Endothelial cell of umbilical vein (primary cell): ENCODE measurements at regions not wholly inside any gene's neighbourhood (a gene's known extent, or its start where the extent isn't known, plus 50 kb on each side); places are given as distances from the start of the nearest gene placed in this dataset.

Experiments
- BruUV-seq: library from RNA; stranded (reverse); fragments of 400-500 nt; replicated peaks from 2 replicates; lab custom pipeline; 2021; lab: Mats Ljungman, UMichigan
- CTCF ChIA-PET: fragments of 300-600, 350-600 bp; sonication (Branson Sonifier 250); formaldehyde crosslinking; loops from one replicate; lab custom pipeline; 2021; ENCODE audit warnings: antibody characterized with exemption, inconsistent platforms; lab: Charles Lee
- POLR2A ChIA-PET: fragments of 300-600, 350-600 bp; sonication (Branson Sonifier 250); formaldehyde crosslinking; loops from one replicate; lab custom pipeline; 2021; ENCODE audit warnings: antibody characterized with exemption, inconsistent platforms; lab: Charles Lee
- DNase-seq: peaks from one replicate; pipeline ENCODE4 v3.0.0-alpha.2; 2011; ENCODE audit warnings: low read depth, low spot score
- FAIRE-seq: peaks from 2 replicates; lab custom pipeline; 2011; peaks lifted over from hg19 to GRCh38; lab: Jason Lieb, UNC
- H2AFZ ChIP-seq: 2 replicates; pipeline ENCODE4 v1.6.0; 2012; ENCODE audit warnings: low read depth, low read length, control low read depth, inconsistent platforms
- H3K27ac ChIP-seq: 2 replicates; pipeline ENCODE4 v1.5.1; 2011; ENCODE audit warnings: low read depth, mild to moderate bottlenecking, control low read depth, low read length, moderate library complexity; ENCODE audit not compliant: insufficient read depth
- H3K27me3 ChIP-seq, 2 experiments: 2 replicates each; pipeline versions ENCODE4 v1.6.0 to v1.6.1; 2011; ENCODE audit warnings: low read length in 2 of 2, mixed read lengths in 1 of 2; ENCODE audit not compliant: control insufficient read depth in 2 of 2, insufficient read depth in 2 of 2
- H3K36me3 ChIP-seq, 2 experiments: 2 replicates in 1 of 2; 3 replicates in 1 of 2; pipeline ENCODE4 v1.5.1; 2011; ENCODE audit warnings: low read length in 2 of 2, mild to moderate bottlenecking in 1 of 2, moderate library complexity in 1 of 2; ENCODE audit not compliant: control insufficient read depth in 2 of 2, insufficient read depth in 2 of 2; ENCODE audit errors: extremely low read depth in 1 of 2
- H3K4me1 ChIP-seq: 3 replicates; pipeline ENCODE4 v1.5.1; 2011; ENCODE audit warnings: mild to moderate bottlenecking, low read length; ENCODE audit not compliant: control insufficient read depth, insufficient read depth; ENCODE audit errors: extremely low read depth
- H3K4me2 ChIP-seq: 2 replicates; pipeline ENCODE4 v1.6.1; 2011; ENCODE audit warnings: low read length, control low read depth, mixed read lengths; ENCODE audit not compliant: insufficient read depth
- H3K4me3 ChIP-seq, 3 experiments: fragments of 200-600 bp in 1 of 3; sonication (generic), shearing (Covaris generic) in 1 of 3; replicated peaks in 1 of 3; 2 replicates each; pipeline ENCODE4 v1.5.1; 2011 to 2016; ENCODE audit warnings: control low read depth in 3 of 3, low read length in 3 of 3, mild to moderate bottlenecking in 2 of 3, inconsistent platforms in 1 of 3, low read depth in 1 of 3, moderate library complexity in 1 of 3; ENCODE audit not compliant: insufficient read depth in 1 of 3
- H3K79me2 ChIP-seq: 2 replicates; pipeline ENCODE4 v1.6.0; 2012; ENCODE audit warnings: low read length, inconsistent platforms; ENCODE audit not compliant: control insufficient read depth, insufficient read depth
- H3K9ac ChIP-seq: replicated peaks from 2 replicates; pipeline ENCODE3; 2011; ENCODE audit warnings: low read length, control low read depth; ENCODE audit not compliant: insufficient read depth; ENCODE audit errors: extremely low read depth
- H3K9me1 ChIP-seq: replicated peaks from 3 replicates; pipeline ENCODE4 v1.6.0; 2011; ENCODE audit warnings: mild to moderate bottlenecking, low read length; ENCODE audit not compliant: control insufficient read depth, insufficient read depth; ENCODE audit errors: extremely low read depth
- H3K9me3 ChIP-seq: replicated peaks from 2 replicates; pipeline ENCODE4 v1.5.1; 2012; ENCODE audit warnings: low read length, inconsistent platforms; ENCODE audit not compliant: control insufficient read depth, insufficient read depth
- H4K20me1 ChIP-seq: replicated peaks from 2 replicates; pipeline ENCODE3; 2011; ENCODE audit warnings: mild to moderate bottlenecking, low read length; ENCODE audit not compliant: control insufficient read depth, insufficient read depth; ENCODE audit errors: extremely low read depth
- EZH2 ChIP-seq: IDR thresholded peaks from 2 replicates; pipeline ENCODE4 v1.6.1; 2012; ENCODE audit warnings: borderline replicate concordance, low read depth, mild to moderate bottlenecking, moderate library complexity, low read length, inconsistent platforms; ENCODE audit not compliant: severe bottlenecking
- FOS ChIP-seq: IDR thresholded peaks from 2 replicates; pipeline ENCODE4 v1.6.1; 2011; ENCODE audit warnings: mild to moderate bottlenecking, low read length, moderate library complexity, borderline replicate concordance; ENCODE audit not compliant: insufficient read depth
- GATA2 ChIP-seq: IDR thresholded peaks from 2 replicates; pipeline ENCODE4 v1.7.0; 2011; ENCODE audit warnings: low read depth, mild to moderate bottlenecking, moderate library complexity, mixed read lengths, low read length; ENCODE audit not compliant: insufficient read length, insufficient read depth
- JUN ChIP-seq: IDR thresholded peaks from 2 replicates; pipeline ENCODE4 v1.6.1; 2011; ENCODE audit warnings: borderline replicate concordance, low read depth; ENCODE audit not compliant: insufficient read length, insufficient read depth
- MYC ChIP-seq: IDR thresholded peaks from one replicate; pipeline ENCODE4 v1.6.1; 2011; ENCODE audit warnings: mild to moderate bottlenecking, low read depth, low read length
- POLR2A ChIP-seq: IDR thresholded peaks from 2 replicates; pipeline ENCODE4 v1.6.1; 2012; ENCODE audit warnings: low read depth, mild to moderate bottlenecking, control low read depth, low read length
- POLR2AphosphoS5 ChIP-seq: IDR thresholded peaks from 2 replicates; pipeline ENCODE4 v1.6.1; 2012; ENCODE audit warnings: low read depth, mild to moderate bottlenecking, control low read depth, low read length, moderate library complexity; ENCODE audit not compliant: insufficient read depth
- dilution Hi-C: fragments of 300-500 bp; cut with MboI; formaldehyde crosslinking; loops from one replicate; pipeline ENCODE4 v1.15.0; 2019; ENCODE audit warnings: low sequenced_read_pairs; ENCODE audit not compliant: extremely low pct_ligation_motif_present
- intact Hi-C: fragments of 100-400 bp; cut with micrococcal nuclease; formaldehyde crosslinking; loops from one replicate; pipeline ENCODE4 v1.10.0; 2022
- TF ChIP-seq, protein P1 (sequence below): IDR thresholded peaks from 2 replicates; pipeline ENCODE4 v1.6.1; 2011; ENCODE audit not compliant: insufficient read depth, insufficient read length
- TF ChIP-seq, protein P2 (sequence below), 2 donors: IDR thresholded peaks; 1 replicate in 1 of 2; 2 replicates in 1 of 2; pipeline ENCODE4 v1.5.1; 2011; ENCODE audit warnings: low read length in 2 of 2, mild to moderate bottlenecking in 2 of 2, moderate library complexity in 2 of 2, control low read depth in 1 of 2, inconsistent platforms in 1 of 2, low read depth in 1 of 2; ENCODE audit not compliant: insufficient read depth in 1 of 2; ENCODE audit errors: extremely low read depth in 1 of 2

DNA sequence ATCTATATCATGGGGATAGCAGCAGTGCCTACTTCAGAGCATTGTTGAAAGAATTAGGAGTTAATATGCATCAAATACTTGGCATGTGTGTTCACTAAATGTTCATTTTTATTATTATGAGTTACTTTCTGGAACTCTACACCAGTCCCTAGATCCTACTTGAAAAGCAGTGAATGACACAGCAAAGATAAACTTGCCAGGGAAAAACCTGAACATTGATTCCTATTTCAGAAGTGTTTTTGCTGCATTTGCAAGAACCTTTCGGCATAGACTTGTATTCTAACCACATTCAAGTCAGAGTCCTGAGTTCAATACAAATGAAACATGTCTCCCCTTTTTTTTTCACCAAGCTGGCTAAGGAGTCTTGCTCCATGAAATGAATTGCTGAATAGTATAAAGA lies 187.4 kb upstream of the TAB2 start:
- no peak overlapping the region for H2AFZ ChIP-seq
- CTCF ChIA-PET = interaction anchor here (1.2 kb wide), 1 partner anchor 48 kb away, joined by 4 read pairs; no protein-coding TSS in a partner anchor

More for the DNA sequence above, 187.4 kb upstream of the TAB2 start:
- no peaks in the 10 kb centered on the region for H3K79me2 ChIP-seq
- no peaks in the 10 kb centered on the region for H3K36me3 ChIP-seq
- no peak overlapping the region for H3K9ac ChIP-seq
- FAIRE-seq (no peak), DNase-seq (no peak)
- BruUV-seq = no TSS peak
- no peak overlapping the region for H3K27ac ChIP-seq
- no peak overlapping the region for H3K4me2 ChIP-seq
- H3K9me1 ChIP-seq = no peaks in the 10 kb centered on the region
- peaks cover 3% of the 10 kb centered on the region for H3K4me1 ChIP-seq
- POLR2A ChIA-PET = no interaction called here
- H3K4me3 ChIP-seq = no peak overlapping the region
- no peaks in the 10 kb centered on the region for H4K20me1 ChIP-seq
- peaks cover 0 to 9% of the 10 kb centered on the region in 2 experiments for H3K27me3 ChIP-seq
- intact Hi-C loops (no loop called here), dilution Hi-C loops (no loop called here)
- TF ChIP-seq MYC = no peak
- no peak for TF ChIP-seq FOS
- TF ChIP-seq, protein P1, sequence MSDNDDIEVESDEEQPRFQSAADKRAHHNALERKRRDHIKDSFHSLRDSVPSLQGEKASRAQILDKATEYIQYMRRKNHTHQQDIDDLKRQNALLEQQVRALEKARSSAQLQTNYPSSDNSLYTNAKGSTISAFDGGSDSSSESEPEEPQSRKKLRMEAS = no peak
- TF ChIP-seq POLR2A = no peak
- no peak for TF ChIP-seq EZH2
- TF ChIP-seq GATA2 = no peak
- TF ChIP-seq POLR2AphosphoS5 = no peak
- no peak for TF ChIP-seq JUN
- TF ChIP-seq, protein P2, sequence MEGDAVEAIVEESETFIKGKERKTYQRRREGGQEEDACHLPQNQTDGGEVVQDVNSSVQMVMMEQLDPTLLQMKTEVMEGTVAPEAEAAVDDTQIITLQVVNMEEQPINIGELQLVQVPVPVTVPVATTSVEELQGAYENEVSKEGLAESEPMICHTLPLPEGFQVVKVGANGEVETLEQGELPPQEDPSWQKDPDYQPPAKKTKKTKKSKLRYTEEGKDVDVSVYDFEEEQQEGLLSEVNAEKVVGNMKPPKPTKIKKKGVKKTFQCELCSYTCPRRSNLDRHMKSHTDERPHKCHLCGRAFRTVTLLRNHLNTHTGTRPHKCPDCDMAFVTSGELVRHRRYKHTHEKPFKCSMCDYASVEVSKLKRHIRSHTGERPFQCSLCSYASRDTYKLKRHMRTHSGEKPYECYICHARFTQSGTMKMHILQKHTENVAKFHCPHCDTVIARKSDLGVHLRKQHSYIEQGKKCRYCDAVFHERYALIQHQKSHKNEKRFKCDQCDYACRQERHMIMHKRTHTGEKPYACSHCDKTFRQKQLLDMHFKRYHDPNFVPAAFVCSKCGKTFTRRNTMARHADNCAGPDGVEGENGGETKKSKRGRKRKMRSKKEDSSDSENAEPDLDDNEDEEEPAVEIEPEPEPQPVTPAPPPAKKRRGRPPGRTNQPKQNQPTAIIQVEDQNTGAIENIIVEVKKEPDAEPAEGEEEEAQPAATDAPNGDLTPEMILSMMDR (IDR thresholded peaks at IDR 0.05; ENCODE audit: extremely low read depth in 1 of 2, insufficient read depth in 1 of 2, low read depth in 1 of 2, low read length in 2 of 2) = no peak
- H3K9me3 ChIP-seq = no peaks in the 10 kb centered on the region
